Omental fat pad (tissue), 3 donors: ENCODE measurements at regions not wholly inside any gene's neighbourhood (a gene's known extent, or its start where the extent isn't known, plus 50 kb on each side); places are given as distances from the start of the nearest gene placed in this dataset.

Source experiments
- ATAC-seq: fragments of 150-250 bp; one replicate; pipeline ENCODE4 v1.9.1; 2016; ENCODE audit warnings: mild to moderate bottlenecking, moderate library complexity; ENCODE audit not compliant: low FRiP score
- DNase-seq: peaks from one replicate; pipeline ENCODE4 v3.0.0-alpha.2; 2019; ENCODE audit warnings: low spot score
- CTCF ChIP-seq, 3 donors: fragments of 450-650 bp; IDR thresholded peaks; one replicate each; pipeline ENCODE4 v1.5.1; 2016 to 2017; ENCODE audit warnings: antibody characterized with exemption in 3 of 3, mild to moderate bottlenecking in 3 of 3, moderate library complexity in 2 of 3

GRCh38 chr1:185450060-185450788, 133.2 kb upstream of the IVNS1ABP start:
- TF ChIP-seq CTCF (IDR thresholded peaks at IDR 0.05), result no peak
- ATAC-seq (no peak), DNase-seq (no peak)

GRCh38 chr1:185449378-185450059, 132.5 kb upstream of the IVNS1ABP start:
- ATAC-seq, result no peak
- no peak for TF ChIP-seq CTCF (IDR thresholded peaks at IDR 0.05)
- no peak for DNase-seq

GRCh38 chr1:185448591-185449186, 131.6 kb upstream of the IVNS1ABP start:
- DNase-seq (no peak), ATAC-seq (no peak)
- TF ChIP-seq CTCF (IDR thresholded peaks at IDR 0.05), result no peak

- DNase-seq, result no peak
- no peak for ATAC-seq
- no peak for TF ChIP-seq CTCF (IDR thresholded peaks at IDR 0.05)
These were observed 129.1 kb upstream of the IVNS1ABP start for GRCh38 chr1:185446131-185446530.

- DNase-seq, result no peak
- no peak for TF ChIP-seq CTCF (IDR thresholded peaks at IDR 0.05)
- ATAC-seq, result no peak
These were observed 128.6 kb upstream of the IVNS1ABP start for GRCh38 chr1:185445594-185445993.

- TF ChIP-seq CTCF (IDR thresholded peaks at IDR 0.05), result no peak
- no peak for DNase-seq
- ATAC-seq, result no peak
These were observed 127.6 kb upstream of the IVNS1ABP start for GRCh38 chr1:185444676-185445075.
